ENCODE measurements at regions not wholly inside any gene's neighbourhood (a gene's known extent, or its start where the extent isn't known, plus 50 kb on each side); places are given as distances from the start of the nearest gene placed in this dataset.

DNA sequence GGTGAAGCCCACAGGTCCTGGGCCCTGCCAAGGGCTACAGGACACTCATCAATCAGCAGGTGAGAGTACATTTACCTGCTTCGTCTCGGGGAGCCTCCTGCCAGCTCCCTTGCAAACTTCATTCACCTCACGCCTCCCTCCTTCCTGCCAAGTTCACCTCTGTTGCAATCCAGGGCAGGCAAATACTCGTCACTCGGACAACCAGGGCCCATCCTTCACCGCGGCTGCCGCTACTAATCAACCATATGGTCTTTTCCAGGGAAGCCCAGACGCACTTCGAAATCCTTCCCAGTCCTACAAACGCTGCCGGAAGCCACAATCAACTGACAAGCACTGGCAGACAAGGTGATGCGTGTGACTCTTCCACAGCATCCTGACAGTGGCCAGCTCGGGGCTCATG lies 200.7 kb upstream of the NSMCE3 start:
- TF ChIP-seq SP1 (IDR thresholded peaks at IDR 0.05) (no peak), GABPA (IDR thresholded peaks at IDR 0.05 in 1 of 2, conservative IDR thresholded peaks at IDR 0.05 in 1 of 2) (no peak), TAF1 (conservative IDR thresholded peaks at IDR 0.05) (no peak), HNF4A (conservative IDR thresholded peaks at IDR 0.05) (peak; percentile 20 to 33), JUND (IDR thresholded peaks at IDR 0.05) (peak in 1 of 2 donors; percentile 21), RAD21 (IDR thresholded peaks at IDR 0.05) (no peak), RXRA (IDR thresholded peaks at IDR 0.05) (peak; percentile 30 to 53), YY1 (IDR thresholded peaks at IDR 0.05) (no peak)
- TF ChIP-seq, protein P1, sequence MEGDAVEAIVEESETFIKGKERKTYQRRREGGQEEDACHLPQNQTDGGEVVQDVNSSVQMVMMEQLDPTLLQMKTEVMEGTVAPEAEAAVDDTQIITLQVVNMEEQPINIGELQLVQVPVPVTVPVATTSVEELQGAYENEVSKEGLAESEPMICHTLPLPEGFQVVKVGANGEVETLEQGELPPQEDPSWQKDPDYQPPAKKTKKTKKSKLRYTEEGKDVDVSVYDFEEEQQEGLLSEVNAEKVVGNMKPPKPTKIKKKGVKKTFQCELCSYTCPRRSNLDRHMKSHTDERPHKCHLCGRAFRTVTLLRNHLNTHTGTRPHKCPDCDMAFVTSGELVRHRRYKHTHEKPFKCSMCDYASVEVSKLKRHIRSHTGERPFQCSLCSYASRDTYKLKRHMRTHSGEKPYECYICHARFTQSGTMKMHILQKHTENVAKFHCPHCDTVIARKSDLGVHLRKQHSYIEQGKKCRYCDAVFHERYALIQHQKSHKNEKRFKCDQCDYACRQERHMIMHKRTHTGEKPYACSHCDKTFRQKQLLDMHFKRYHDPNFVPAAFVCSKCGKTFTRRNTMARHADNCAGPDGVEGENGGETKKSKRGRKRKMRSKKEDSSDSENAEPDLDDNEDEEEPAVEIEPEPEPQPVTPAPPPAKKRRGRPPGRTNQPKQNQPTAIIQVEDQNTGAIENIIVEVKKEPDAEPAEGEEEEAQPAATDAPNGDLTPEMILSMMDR (IDR thresholded peaks at IDR 0.05; ENCODE audit: low read depth, low read length, missing input control) = no peak
- TF ChIP-seq, protein P2, sequence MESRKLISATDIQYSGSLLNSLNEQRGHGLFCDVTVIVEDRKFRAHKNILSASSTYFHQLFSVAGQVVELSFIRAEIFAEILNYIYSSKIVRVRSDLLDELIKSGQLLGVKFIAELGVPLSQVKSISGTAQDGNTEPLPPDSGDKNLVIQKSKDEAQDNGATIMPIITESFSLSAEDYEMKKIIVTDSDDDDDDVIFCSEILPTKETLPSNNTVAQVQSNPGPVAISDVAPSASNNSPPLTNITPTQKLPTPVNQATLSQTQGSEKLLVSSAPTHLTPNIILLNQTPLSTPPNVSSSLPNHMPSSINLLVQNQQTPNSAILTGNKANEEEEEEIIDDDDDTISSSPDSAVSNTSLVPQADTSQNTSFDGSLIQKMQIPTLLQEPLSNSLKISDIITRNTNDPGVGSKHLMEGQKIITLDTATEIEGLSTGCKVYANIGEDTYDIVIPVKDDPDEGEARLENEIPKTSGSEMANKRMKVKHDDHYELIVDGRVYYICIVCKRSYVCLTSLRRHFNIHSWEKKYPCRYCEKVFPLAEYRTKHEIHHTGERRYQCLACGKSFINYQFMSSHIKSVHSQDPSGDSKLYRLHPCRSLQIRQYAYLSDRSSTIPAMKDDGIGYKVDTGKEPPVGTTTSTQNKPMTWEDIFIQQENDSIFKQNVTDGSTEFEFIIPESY (IDR thresholded peaks at IDR 0.05) = no peak
- TF ChIP-seq, protein P3, sequence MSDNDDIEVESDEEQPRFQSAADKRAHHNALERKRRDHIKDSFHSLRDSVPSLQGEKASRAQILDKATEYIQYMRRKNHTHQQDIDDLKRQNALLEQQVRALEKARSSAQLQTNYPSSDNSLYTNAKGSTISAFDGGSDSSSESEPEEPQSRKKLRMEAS (IDR thresholded peaks at IDR 0.05) = no peak
- TF ChIP-seq, protein P4, sequence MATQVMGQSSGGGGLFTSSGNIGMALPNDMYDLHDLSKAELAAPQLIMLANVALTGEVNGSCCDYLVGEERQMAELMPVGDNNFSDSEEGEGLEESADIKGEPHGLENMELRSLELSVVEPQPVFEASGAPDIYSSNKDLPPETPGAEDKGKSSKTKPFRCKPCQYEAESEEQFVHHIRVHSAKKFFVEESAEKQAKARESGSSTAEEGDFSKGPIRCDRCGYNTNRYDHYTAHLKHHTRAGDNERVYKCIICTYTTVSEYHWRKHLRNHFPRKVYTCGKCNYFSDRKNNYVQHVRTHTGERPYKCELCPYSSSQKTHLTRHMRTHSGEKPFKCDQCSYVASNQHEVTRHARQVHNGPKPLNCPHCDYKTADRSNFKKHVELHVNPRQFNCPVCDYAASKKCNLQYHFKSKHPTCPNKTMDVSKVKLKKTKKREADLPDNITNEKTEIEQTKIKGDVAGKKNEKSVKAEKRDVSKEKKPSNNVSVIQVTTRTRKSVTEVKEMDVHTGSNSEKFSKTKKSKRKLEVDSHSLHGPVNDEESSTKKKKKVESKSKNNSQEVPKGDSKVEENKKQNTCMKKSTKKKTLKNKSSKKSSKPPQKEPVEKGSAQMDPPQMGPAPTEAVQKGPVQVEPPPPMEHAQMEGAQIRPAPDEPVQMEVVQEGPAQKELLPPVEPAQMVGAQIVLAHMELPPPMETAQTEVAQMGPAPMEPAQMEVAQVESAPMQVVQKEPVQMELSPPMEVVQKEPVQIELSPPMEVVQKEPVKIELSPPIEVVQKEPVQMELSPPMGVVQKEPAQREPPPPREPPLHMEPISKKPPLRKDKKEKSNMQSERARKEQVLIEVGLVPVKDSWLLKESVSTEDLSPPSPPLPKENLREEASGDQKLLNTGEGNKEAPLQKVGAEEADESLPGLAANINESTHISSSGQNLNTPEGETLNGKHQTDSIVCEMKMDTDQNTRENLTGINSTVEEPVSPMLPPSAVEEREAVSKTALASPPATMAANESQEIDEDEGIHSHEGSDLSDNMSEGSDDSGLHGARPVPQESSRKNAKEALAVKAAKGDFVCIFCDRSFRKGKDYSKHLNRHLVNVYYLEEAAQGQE (IDR thresholded peaks at IDR 0.05) = no peak
- TF ChIP-seq, protein P5, sequence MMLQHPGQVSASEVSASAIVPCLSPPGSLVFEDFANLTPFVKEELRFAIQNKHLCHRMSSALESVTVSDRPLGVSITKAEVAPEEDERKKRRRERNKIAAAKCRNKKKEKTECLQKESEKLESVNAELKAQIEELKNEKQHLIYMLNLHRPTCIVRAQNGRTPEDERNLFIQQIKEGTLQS (IDR thresholded peaks at IDR 0.05) = no peak

Data from liver (tissue), 3 donors.